SK-N-SH treated with all-trans-retinoic acid at 6 μM for 48 hours (cell line): ENCODE measurements at regions not wholly inside any gene's neighbourhood (a gene's known extent, or its start where the extent isn't known, plus 50 kb on each side); places are given as distances from the start of the nearest gene placed in this dataset.

Experiments
- ATAC-seq: fragments of 200-7000 bp; cut with Tn5 transposase; 3 replicates; pipeline ENCODE4 v1.9.1; 2020; ENCODE audit warnings: mild to moderate bottlenecking, moderate library complexity
- BACH2 ChIP-seq: fragments of 250-450 bp; sonication (Bioruptor Pico); IDR thresholded peaks from 2 replicates; pipeline ENCODE4 v1.9.0; 2021; ENCODE audit warnings: mild to moderate bottlenecking, borderline replicate concordance
- CSDC2 ChIP-seq: fragments of 250-450 bp; sonication (Bioruptor Pico); IDR thresholded peaks from 2 replicates; pipeline ENCODE4 v1.5.0; 2020; ENCODE audit warnings: mild to moderate bottlenecking, moderate library complexity
- GLIS3 ChIP-seq: fragments of 250-450 bp; sonication (Bioruptor Pico); IDR thresholded peaks from 2 replicates; pipeline ENCODE4 v1.5.0; 2020; ENCODE audit warnings: mild to moderate bottlenecking, moderate library complexity
- ISL1 ChIP-seq: fragments of 250-450 bp; sonication (Bioruptor Pico); IDR thresholded peaks from 2 replicates; pipeline ENCODE4 v2.1.2; 2022; ENCODE audit warnings: mild to moderate bottlenecking, moderate library complexity
- OSR1 ChIP-seq: fragments of 250-450 bp; sonication (Bioruptor Pico); IDR thresholded peaks from 2 replicates; pipeline ENCODE4 v1.8.0; 2022; ENCODE audit warnings: moderate library complexity, mild to moderate bottlenecking, inconsistent platforms
- PPARA ChIP-seq: fragments of 250-450 bp; sonication (Bioruptor Pico); IDR thresholded peaks from 2 replicates; pipeline ENCODE4 v1.5.0; 2020; ENCODE audit warnings: mild to moderate bottlenecking, borderline replicate concordance
- RARB ChIP-seq: fragments of 250-450 bp; sonication (Bioruptor Pico); IDR thresholded peaks from 2 replicates; pipeline ENCODE4 v1.8.0; 2021; ENCODE audit warnings: mild to moderate bottlenecking, moderate library complexity
- SNAI2 ChIP-seq: fragments of 250-450 bp; sonication (Bioruptor Pico); IDR thresholded peaks from 2 replicates; pipeline ENCODE4 v1.5.0; 2020; ENCODE audit warnings: mild to moderate bottlenecking, moderate library complexity
- TCF4 ChIP-seq: fragments of 250-450 bp; sonication (Bioruptor Pico); IDR thresholded peaks from 2 replicates; pipeline ENCODE4 v1.8.0; 2021; ENCODE audit warnings: mild to moderate bottlenecking, moderate library complexity, borderline replicate concordance
- TOX ChIP-seq: fragments of 250-450 bp; sonication (Bioruptor Pico); IDR thresholded peaks from 2 replicates; pipeline ENCODE4 v1.8.0; 2021; ENCODE audit warnings: mild to moderate bottlenecking, moderate library complexity, borderline replicate concordance
- ZC3H10 ChIP-seq: fragments of 250-450 bp; sonication (Bioruptor Pico); IDR thresholded peaks from 2 replicates; pipeline ENCODE4 v1.5.1; 2021; ENCODE audit warnings: mild to moderate bottlenecking, moderate library complexity
- ZFP3 ChIP-seq: fragments of 250-450 bp; sonication (Bioruptor Pico); IDR thresholded peaks from 2 replicates; pipeline ENCODE4 v1.5.0; 2020; ENCODE audit warnings: mild to moderate bottlenecking, moderate library complexity
- ZFP30 ChIP-seq: fragments of 450-650 bp; formaldehyde crosslinking; IDR thresholded peaks from 2 replicates; pipeline ENCODE4 v1.5.0; 2022; ENCODE audit warnings: mild to moderate bottlenecking, moderate library complexity
- ZNF565 ChIP-seq: fragments of 450-650 bp; formaldehyde crosslinking; conservative IDR thresholded peaks from 2 replicates; pipeline ENCODE4 v1.5.0; 2020; ENCODE audit warnings: low read depth, mild to moderate bottlenecking, moderate library complexity
- ZNF70 ChIP-seq: fragments of 450-650 bp; formaldehyde crosslinking; IDR thresholded peaks from 2 replicates; pipeline ENCODE4 v1.5.0; 2020; ENCODE audit warnings: mild to moderate bottlenecking, moderate library complexity
- TF ChIP-seq, protein P1 (sequence below): fragments of 250-450 bp; sonication (Bioruptor Pico); IDR thresholded peaks from 2 replicates; pipeline ENCODE4 v1.5.0; 2020; ENCODE audit warnings: mild to moderate bottlenecking, moderate library complexity
- TF ChIP-seq, protein P2 (sequence below): fragments of 250-450 bp; sonication (Bioruptor Pico); IDR thresholded peaks from 2 replicates; pipeline ENCODE4 v1.5.1; 2021; ENCODE audit warnings: mild to moderate bottlenecking, moderate library complexity
- TF ChIP-seq, protein P3 (sequence below): fragments of 250-450 bp; sonication (Bioruptor Pico); IDR thresholded peaks from 2 replicates; pipeline ENCODE4 v1.8.0; 2020; ENCODE audit warnings: mild to moderate bottlenecking, moderate library complexity, borderline replicate concordance
- TF ChIP-seq, protein P4 (sequence below): fragments of 250-450 bp; sonication (Bioruptor Pico); IDR thresholded peaks from 2 replicates; pipeline ENCODE4 v1.8.0; 2021; ENCODE audit warnings: low read depth, mild to moderate bottlenecking, moderate library complexity, borderline replicate concordance

DNA sequence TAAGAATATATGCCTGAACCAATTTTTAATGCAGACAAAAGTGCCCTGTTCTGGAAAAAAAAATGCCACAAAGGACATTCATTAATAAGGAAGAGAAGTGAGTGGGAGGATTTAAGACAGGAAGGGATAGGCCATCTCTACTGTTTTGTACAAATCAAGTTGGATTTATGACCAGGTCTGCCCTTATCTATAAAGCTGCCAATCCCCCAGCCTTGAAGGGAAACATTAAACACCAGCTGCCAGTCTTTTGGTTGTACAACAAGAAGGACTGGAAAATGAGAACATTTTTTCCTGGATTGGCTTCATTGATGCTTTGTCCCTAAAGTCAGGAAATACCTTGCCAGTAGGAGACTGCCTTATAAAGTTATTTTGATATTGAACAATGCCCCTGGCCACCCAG lies 444.0 kb downstream of the NPHP4 start (continued):
- TF ChIP-seq, protein P1, sequence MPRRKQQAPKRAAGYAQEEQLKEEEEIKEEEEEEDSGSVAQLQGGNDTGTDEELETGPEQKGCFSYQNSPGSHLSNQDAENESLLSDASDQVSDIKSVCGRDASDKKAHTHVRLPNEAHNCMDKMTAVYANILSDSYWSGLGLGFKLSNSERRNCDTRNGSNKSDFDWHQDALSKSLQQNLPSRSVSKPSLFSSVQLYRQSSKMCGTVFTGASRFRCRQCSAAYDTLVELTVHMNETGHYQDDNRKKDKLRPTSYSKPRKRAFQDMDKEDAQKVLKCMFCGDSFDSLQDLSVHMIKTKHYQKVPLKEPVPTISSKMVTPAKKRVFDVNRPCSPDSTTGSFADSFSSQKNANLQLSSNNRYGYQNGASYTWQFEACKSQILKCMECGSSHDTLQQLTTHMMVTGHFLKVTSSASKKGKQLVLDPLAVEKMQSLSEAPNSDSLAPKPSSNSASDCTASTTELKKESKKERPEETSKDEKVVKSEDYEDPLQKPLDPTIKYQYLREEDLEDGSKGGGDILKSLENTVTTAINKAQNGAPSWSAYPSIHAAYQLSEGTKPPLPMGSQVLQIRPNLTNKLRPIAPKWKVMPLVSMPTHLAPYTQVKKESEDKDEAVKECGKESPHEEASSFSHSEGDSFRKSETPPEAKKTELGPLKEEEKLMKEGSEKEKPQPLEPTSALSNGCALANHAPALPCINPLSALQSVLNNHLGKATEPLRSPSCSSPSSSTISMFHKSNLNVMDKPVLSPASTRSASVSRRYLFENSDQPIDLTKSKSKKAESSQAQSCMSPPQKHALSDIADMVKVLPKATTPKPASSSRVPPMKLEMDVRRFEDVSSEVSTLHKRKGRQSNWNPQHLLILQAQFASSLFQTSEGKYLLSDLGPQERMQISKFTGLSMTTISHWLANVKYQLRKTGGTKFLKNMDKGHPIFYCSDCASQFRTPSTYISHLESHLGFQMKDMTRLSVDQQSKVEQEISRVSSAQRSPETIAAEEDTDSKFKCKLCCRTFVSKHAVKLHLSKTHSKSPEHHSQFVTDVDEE (CRISPR knock-in tag), result no peak
- TF ChIP-seq TCF4 (CRISPR knock-in tag) (no peak), TOX (CRISPR knock-in tag) (no peak)

DNA sequence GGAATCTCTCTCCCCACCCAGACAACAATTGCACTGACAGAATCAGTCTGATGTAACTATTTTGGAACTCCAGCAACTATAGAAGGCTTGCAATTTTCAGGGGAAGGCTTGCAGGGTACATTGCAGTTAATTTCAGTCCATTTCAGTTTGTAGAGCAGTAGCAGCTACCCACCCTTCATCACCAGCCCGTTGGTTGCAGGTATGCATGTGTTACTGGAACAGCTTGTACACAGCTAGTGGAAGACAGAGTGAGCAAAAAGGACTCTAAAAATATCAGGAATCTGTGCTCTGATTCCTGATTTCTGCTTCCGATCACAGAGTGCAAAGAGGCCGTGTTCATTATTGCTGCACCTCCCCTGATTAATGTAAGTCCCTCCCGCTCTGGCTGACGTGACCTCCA lies 449.0 kb downstream of the NPHP4 start:
- TF ChIP-seq RARB (CRISPR knock-in tag) (no peak), ZC3H10 (CRISPR knock-in tag) (no peak), CSDC2 (CRISPR knock-in tag) (no peak), ISL1 (no peak), GLIS3 (CRISPR knock-in tag) (no peak), ZFP3 (CRISPR knock-in tag) (no peak), ZFP30 (CRISPR knock-in tag) (no peak), BACH2 (CRISPR knock-in tag) (no peak), ZNF70 (CRISPR knock-in tag) (no peak), TCF4 (CRISPR knock-in tag) (no peak), SNAI2 (CRISPR knock-in tag) (no peak), OSR1 (CRISPR knock-in tag) (no peak), PPARA (no peak)
- TF ChIP-seq, protein P2, sequence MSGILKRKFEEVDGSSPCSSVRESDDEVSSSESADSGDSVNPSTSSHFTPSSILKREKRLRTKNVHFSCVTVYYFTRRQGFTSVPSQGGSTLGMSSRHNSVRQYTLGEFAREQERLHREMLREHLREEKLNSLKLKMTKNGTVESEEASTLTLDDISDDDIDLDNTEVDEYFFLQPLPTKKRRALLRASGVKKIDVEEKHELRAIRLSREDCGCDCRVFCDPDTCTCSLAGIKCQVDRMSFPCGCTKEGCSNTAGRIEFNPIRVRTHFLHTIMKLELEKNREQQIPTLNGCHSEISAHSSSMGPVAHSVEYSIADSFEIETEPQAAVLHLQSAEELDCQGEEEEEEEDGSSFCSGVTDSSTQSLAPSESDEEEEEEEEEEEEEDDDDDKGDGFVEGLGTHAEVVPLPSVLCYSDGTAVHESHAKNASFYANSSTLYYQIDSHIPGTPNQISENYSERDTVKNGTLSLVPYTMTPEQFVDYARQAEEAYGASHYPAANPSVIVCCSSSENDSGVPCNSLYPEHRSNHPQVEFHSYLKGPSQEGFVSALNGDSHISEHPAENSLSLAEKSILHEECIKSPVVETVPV (CRISPR knock-in tag), result no peak
- TF ChIP-seq, protein P3, sequence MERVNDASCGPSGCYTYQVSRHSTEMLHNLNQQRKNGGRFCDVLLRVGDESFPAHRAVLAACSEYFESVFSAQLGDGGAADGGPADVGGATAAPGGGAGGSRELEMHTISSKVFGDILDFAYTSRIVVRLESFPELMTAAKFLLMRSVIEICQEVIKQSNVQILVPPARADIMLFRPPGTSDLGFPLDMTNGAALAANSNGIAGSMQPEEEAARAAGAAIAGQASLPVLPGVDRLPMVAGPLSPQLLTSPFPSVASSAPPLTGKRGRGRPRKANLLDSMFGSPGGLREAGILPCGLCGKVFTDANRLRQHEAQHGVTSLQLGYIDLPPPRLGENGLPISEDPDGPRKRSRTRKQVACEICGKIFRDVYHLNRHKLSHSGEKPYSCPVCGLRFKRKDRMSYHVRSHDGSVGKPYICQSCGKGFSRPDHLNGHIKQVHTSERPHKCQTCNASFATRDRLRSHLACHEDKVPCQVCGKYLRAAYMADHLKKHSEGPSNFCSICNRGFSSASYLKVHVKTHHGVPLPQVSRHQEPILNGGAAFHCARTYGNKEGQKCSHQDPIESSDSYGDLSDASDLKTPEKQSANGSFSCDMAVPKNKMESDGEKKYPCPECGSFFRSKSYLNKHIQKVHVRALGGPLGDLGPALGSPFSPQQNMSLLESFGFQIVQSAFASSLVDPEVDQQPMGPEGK (CRISPR knock-in tag), result no peak
- TF ChIP-seq, protein P1 (CRISPR knock-in tag), result no peak
- ATAC-seq, result no peak

DNA sequence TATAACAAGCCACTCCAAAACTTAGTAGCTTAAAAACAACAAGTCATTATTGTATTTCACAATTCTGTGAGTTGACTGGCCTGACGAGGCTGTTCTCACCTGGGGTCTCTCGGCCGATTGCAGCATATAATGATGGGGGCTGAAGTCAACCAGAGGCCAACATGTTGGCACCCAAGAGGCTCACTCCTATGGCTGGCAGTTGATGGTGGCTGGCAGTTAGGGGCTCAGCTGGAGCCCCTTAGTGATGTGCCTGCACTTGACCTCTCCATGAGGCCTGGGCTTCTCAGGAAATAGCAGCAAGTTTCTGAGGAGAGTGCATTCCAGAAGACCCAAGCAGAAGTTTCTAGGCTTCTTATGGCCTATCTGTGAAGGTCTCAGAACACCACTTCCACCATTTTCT lies 459.4 kb downstream of the NPHP4 start:
- ATAC-seq, result no peak
- TF ChIP-seq PPARA, result no peak
- TF ChIP-seq CSDC2 (CRISPR knock-in tag), result no peak
- no peak for TF ChIP-seq RARB (CRISPR knock-in tag)
- no peak for TF ChIP-seq ZC3H10 (CRISPR knock-in tag)
- no peak for TF ChIP-seq SNAI2 (CRISPR knock-in tag)
- TF ChIP-seq ZNF565 (CRISPR knock-in tag), result no peak
- TF ChIP-seq, protein P1 (CRISPR knock-in tag), result no peak
- no peak for TF ChIP-seq TCF4 (CRISPR knock-in tag)
- TF ChIP-seq, protein P4, sequence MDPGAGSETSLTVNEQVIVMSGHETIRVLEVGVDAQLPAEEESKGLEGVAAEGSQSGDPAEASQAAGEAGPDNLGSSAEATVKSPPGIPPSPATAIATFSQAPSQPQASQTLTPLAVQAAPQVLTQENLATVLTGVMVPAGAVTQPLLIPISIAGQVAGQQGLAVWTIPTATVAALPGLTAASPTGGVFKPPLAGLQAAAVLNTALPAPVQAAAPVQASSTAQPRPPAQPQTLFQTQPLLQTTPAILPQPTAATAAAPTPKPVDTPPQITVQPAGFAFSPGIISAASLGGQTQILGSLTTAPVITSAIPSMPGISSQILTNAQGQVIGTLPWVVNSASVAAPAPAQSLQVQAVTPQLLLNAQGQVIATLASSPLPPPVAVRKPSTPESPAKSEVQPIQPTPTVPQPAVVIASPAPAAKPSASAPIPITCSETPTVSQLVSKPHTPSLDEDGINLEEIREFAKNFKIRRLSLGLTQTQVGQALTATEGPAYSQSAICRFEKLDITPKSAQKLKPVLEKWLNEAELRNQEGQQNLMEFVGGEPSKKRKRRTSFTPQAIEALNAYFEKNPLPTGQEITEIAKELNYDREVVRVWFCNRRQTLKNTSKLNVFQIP (CRISPR knock-in tag), result no peak
- TF ChIP-seq, protein P2 (CRISPR knock-in tag), result no peak
- TF ChIP-seq, protein P3 (CRISPR knock-in tag), result no peak
- TF ChIP-seq GLIS3 (CRISPR knock-in tag), result no peak
